Pons (tissue), 1 donor: ENCODE measurements at regions not wholly inside any gene's neighbourhood (a gene's known extent, or its start where the extent isn't known, plus 50 kb on each side); places are given as distances from the start of the nearest gene placed in this dataset.

Source experiments
- DNase-seq: peaks from one replicate; pipeline ENCODE4 v3.0.0-alpha.2; 2016; ENCODE audit warnings: low spot score

DNA sequence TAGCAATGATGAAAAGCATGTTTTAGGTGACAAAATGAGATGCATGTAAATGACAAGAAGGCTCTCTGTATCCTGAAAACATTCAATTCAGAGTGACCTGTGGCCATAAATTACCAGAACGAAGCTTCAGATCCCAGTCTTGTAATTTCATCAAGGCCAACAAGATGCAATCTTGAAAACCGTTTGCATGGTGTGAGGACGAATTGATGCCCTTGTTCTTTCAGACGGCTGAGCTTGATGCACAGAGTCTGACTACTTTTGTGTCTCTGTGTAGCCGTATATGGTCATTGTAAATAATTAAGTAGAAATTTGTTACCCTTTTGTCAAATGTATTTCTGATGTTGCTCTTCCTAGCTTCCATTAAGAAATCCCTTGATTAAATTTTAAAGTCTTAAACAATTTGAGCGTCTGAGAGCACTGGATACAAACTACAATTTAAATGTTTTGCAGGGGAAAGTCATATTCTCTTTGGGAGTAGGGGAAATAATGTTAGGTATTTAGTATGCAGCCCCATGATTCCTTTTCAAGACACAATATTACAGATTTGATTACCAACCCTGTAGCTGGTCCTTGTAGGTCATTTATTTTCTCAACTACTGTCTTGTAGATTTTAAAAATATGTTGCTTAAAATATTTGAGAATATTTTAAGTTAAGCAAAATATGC lies 125.8 kb upstream of the PCDH9 start:
- no peak for DNase-seq

DNA sequence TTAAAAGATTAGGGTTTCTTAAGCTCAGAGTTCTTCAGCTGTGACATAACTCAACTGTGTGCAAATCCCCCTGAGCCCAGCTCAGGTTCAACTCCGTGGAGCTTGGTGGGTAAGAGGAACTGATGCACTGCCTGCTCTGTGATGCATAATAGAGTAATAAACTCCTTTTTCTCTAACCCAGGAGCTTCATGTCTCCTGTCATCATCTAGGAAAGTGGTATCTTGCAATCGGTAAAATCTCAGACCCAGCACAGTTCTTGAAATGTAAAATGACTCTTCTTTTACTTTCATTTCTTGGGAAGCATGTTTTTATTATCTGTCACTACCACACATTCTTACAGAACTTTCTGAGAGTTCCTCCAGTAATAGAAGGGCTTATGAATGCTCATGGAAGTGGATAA lies 123.8 kb upstream of the PCDH9 start:
- DNase-seq = no peak

DNA sequence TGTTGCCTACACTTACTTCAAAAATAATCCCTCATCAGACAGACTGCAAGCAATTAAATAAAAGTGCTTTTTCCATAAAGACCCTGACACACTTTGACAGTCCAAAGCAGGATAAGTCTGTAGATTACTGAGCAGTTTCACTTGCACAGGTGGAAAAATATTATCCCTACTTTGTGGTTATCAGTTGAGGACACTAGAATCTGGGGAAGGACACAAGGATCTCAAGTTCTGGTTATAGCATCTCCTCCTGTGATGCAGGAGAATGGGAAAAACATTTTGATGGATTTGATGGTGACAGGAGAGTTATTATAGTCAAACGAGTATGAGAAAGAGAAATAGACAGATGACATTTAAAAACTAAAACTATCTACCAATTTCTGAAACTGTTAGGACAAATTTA lies 122.9 kb upstream of the PCDH9 start:
- DNase-seq = no peak

DNA sequence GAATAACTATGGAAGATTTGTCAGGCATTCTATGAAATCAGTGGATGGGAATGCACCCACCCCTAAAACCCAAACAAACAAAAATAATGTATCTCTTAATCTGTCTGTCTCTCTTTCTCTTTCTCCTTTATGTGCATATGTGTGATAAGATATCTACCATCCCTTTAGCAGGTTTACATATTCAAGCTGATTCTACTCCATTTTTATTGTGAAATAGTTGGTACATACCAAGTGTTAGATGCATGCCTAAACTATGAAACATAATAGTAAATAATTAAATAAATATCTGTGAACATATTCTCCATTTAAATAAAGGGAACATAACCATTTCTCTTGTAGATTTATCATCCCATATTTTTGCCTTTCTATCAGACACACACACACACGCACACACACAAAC lies 121.8 kb upstream of the PCDH9 start:
- DNase-seq = no peak

DNA sequence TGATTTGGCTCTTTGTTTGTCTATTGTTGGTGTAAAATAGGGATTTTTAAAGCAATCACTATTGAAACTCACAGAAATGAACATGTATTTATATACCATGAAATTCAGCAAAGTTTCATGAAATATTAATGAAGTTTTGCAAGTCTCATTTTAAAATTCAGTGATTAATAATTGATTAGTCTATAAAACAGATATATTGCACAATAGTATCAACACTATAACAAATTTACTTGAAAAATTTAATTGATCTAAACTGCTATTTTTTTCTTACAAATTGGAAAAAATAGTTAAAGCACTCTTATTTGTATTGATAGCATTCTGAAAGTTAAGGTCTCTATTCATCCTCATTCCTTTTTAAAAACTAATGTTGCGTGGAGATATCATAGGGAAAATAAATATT lies 121.0 kb upstream of the PCDH9 start:
- no peak for DNase-seq

DNA sequence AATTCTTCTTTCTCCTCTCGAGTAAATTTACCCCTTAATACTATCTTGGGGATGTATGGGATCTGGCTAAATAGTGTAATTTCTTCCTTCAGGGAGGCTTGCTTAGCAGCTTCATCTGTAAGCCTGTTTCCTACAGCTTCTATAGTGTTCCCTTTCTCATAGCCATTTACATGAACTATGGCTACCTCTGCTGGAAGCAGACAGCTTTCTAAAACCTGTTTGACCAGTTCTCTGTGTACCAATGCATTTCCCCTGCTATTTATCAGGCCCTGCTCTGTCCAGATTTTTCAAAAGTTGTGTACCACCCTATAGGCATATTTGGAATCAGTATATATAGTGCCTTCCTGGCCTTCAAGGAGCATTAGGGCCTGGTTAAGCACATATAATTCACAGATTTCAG lies 113.6 kb upstream of the PCDH9 start:
- DNase-seq = no peak

DNA sequence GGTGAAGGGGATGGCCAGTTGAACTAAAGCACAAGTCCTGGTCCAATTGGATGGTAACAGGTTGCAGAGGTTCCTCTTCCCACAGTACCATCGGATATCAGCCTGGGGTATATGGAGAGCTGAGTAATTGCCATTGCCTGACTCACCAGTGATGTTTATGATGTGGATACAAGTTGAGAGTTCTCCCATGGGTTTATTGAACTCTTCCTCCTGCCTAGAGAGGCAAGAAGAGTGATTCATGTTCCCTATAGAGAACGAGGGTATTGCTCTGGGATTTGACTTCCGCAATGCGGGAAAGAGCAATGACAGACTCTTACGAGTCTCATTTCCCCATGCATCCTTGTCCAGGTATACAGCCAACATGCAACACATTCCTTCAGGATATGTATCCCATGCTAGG lies 111.3 kb upstream of the PCDH9 start:
- DNase-seq = no peak

DNA sequence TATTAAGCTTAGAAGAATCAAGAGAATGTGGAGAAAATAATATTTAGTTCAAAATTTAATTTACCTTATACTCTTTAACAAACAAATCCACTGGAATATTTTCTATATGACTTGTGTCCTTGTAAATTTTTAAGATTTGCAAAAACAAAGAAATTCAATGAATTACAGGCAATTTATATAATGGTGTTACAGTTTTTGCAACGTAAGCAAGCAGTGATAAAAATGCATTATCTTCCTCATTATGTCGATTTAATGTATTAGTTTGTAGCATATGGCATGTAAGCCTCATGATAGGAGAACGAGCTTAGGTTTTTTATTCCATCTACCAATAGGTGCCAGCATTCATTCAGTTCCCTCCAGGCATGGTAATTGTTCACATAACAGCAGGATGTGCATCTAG lies 100.0 kb upstream of the PCDH9 start:
- DNase-seq = no peak

DNA sequence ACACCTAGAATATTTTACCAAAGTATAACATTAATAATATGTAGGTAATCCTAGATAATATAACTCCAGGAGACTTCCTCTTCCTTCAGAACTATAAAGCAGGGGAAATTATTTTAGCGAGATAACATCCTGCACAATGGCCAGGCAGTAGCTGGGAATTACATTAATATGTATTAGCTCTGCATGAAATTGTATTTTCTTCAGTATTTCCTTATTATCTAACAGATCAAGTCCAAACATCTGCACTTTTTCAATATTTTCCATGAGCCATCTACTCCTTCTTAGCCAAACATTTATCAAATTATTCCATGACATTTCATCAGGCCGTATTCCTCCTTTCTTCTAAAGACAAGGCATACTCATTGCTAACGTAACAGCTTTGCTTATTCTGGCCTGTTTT lies 98.8 kb upstream of the PCDH9 start:
- no peak for DNase-seq

DNA sequence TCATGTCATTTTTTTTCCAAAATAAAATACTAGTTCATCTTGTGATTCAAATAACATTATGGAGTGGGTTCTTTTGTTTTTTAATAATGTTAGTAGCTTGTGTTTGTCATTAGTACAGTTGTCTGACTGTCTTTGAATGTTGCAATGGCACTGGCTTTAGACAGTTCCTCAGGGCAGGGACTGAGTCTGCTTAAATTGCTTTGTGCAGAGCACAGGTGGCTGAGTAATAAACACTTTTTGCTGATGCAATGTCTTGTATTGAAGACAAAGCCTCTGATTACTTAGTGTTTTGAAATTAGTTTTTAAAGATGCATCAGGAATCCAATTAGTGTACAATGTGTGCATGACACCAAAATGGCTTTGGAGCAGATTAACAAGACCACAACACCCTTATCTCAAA lies 88.7 kb upstream of the PCDH9 start:
- DNase-seq = no peak

DNA sequence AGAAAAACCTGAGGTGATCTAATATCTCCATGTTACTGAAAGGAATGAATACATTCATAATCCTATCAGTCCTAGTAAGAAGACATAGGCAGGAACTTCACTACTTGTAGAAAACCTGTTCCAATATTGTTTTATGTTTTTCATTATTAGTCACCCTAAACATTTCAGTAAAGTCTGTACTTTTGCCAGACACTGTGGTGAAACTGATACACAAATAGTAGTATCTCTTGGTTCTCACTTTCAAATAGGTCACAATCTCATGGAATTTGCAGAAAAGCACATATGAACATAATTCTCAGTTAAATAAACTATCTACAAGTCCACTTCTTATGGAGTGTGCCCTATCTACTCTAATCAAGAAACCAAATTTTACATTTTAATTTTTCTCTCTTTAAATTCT lies 88.3 kb upstream of the PCDH9 start:
- no peak for DNase-seq

DNA sequence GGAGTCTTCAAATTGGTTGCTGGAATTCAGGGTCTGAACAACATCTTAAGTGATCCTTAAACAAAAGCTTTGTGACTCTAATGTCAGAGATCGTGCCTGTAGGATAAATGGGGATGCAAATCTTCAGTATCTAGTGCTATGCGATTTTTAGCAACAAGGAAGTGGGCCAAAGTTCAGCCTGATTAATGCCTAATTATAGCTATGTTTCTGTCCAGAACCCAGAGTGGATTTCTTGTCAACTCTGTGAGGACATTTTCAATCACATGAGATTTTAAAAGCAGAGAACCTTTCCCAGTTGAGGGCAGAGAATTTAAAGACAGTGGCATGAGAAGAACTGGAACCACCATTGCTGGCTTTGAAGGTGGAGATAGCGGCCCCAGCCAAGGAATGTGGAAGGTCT lies 84.3 kb upstream of the PCDH9 start:
- DNase-seq = no peak

DNA sequence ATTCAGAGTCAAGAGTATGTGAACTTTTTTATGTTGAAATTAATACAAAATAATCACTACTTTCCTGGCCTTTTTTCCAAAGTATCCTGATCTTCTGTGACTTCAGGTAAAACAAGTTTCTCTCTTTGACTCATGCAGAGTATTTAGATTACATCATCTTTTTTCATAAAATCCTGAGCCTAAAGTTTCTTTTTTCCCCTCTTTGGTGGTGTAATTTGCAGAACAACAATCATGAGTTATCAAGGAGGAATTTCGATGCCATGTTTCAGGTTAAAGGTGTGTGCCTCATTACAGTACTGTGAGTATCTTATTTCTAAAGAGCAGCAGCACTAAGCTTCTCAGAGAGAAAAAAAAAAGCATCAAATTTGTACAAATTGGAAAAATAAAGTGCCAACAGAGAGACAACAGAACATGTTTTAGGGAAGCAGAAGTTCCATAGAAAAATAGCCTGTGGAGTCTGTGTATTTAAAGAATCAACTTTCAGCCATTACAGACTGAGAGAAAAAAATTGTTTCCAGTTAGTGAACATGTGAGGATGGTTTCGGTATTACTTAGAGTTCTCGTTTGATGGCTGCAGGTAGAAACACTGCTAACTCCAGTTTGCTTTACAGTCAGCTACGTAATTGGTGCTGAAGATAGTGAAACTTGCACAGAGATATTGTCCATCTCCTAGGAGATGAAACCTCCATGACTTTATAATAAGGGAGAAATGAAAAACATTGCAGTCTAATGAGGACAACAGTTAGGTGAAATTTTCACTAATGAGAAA lies 78.1 kb upstream of the PCDH9 start:
- no peak for DNase-seq

DNA sequence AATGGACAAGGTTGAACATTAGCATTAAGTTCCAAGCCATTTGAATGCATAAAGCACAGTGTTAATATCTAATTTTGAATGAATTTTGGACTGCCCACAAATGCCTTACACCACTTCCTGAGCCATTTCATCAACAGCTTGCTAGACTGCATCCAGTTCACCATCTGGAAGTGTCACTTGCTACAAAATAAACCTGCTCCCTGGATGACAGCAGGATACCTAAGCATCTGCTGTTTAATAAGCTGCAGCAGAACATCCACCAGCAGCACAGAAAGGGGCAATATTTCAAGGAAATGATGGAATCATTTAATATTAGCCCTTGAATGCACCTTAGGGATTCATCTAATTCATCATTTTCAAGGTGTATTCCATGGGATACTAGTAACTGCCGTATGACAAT lies 76.6 kb upstream of the PCDH9 start:
- DNase-seq = peak; percentile 24

DNA sequence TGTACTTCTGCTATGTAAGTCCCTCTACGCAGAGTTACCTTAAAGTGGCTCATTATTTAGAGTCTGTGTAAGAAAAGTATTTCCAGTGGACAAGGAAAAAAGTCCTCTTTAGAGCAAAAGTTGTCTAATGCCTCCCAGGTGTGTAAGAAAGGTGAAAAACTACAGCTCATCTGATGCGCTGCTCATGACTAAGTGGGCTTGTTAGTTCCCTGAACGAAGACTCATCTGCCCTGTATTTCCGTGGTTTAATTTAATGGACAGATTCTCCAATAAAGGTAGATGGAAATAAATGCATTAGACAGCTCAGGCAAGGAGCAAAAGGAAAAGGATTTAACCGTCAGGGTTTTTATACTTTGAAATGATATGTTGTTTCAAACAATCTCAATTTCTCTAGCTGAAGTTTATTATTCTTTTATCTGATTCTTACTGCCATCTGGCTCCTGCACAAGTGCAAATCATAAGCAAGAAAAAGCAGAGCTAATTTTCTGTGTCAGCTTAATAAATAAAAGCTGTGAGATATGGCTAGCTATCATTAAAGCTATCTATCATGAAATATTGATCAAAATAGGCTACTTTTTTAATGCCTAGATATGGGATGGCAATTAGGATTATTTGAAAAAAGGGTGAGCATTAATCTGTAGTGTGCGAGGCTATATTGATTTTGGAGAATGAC lies 73.7 kb upstream of the PCDH9 start:
- no peak for DNase-seq

DNA sequence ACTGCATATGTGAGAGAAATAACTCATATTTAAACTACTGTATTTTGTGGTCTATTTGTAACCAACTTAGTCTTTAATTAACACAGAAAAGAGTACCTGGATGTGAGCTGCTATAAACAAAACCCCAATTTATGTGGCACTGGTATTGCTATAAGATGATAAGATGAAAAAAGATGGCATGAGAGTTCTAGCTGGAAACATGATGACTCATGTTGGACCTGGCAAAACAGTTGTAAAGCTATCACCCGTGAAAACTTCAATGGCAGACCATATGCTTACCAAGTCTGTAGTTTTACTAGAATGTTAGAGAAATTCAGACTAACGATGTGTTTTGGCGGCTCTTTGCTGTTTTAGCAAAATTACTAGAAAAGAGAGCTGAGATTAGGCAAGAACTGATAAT lies 69.6 kb upstream of the PCDH9 start:
- no peak for DNase-seq

DNA sequence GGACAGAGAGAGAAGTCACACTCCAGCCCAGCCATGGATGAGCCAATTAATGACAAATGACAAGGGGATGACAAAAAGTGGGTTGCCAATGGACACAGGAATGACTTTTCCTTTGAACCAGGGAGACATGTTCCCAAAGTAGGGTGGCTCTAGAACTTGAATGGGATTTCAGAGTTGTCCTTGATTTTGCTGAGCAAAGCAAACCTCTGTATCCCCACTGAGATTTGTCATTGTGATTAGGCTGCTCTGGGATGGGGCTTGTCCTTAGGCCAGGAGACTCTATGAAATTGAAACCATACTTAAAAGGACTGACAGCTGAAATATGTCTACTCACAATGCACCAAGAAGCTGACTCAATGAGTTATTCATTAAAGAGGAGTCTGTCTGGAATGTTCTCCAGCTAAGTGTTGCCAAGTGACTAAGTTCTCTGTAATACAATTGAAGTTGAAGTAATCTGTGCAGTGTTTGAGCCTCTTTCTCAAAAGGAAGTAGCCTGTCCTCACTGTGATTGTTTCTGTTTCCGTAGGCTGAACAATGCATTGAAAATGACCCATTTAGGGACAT lies 69.0 kb upstream of the PCDH9 start:
- no peak for DNase-seq

DNA sequence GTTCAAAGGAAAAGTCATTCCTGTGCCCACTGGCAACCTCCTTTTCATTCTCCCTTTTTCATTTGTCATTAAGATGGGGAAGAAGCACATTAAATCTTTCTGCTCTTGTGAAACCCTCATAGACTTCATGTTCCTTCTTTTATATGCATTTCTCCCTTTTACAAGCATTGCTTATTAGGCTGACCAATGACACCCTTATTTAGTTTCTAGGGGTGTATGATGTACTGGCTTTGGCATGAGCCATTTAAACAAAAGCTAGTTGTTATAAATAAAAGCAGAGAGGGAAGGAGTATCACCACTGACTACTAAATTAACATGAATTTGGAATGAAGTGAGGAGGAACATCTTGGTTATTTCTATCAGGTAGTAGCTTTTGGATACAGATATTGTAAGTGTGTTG lies 68.2 kb upstream of the PCDH9 start:
- no peak for DNase-seq

DNA sequence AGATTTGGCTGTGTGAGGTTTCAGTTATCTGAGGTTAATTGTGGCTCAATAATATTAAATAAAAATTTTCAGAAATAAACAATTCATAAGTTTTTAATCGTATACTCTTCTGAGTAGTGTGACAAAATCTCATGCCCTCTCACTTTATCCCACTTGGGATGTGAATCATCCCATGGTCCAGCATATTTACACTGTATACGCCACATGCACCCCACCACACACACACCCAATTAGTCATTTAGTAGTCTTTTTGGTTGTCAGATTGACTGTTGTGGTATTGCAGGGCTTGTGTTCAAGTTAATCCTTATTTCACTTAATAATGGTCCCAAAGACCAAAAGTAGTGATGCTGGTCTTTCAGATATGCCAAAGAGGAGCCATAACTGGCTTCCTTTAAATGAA lies 66.4 kb upstream of the PCDH9 start:
- no peak for DNase-seq

DNA sequence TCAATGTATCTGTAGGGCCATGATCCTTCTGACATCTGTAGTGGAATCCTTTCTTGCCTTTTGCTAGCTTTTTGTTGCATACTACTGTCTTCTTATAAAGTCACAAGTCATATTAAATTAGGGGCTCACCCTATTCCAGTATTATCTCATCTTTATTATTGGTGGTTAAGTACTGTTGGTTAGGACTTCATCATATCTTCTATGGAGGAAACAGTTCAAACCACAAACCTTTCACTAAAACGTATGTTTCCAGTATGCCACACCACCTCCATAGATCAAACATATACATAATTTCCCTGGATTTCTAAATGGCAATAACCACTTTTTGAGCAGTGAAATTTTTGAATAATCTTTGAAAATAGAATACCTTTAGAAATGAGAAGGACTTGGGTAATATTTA lies 62.8 kb upstream of the PCDH9 start:
- DNase-seq = no peak

DNA sequence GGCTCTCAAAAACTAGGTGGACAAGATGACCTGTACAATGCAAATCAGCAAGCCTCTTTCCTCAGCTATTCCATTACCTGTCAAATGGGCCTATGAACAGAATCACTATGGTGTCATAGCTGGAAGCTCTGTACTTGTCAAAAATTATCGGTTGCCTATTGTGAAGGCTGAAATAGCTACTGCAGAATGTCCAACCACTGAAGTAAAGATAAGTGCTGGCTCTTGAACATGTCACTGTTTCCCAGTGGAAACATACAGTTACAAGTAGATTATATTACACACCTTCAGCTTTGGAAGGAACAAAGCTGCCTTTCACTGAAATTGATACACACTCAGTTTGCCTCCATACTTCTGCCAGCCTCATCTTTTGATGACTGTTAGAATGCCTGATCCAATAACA lies 55.5 kb upstream of the PCDH9 start:
- no peak for DNase-seq

DNA sequence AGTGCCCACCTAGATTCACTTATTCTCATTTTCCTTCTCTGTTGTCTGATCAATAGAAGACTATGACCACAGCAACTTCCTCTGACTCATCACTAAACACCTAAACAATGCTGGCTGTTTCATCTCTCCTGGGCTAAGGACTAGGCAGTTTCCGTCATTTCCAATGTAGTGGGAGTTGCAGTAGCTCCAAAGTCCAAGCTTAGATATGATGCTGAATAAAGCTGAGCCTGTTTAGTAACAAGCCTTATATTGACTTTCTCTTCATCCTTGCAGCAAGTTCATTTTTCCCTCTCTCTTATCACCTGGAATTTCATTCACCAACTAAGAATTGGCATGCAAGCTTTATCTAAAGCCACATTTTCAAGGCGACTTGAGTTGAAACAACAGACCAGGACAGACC lies 53.5 kb upstream of the PCDH9 start:
- no peak for DNase-seq

DNA sequence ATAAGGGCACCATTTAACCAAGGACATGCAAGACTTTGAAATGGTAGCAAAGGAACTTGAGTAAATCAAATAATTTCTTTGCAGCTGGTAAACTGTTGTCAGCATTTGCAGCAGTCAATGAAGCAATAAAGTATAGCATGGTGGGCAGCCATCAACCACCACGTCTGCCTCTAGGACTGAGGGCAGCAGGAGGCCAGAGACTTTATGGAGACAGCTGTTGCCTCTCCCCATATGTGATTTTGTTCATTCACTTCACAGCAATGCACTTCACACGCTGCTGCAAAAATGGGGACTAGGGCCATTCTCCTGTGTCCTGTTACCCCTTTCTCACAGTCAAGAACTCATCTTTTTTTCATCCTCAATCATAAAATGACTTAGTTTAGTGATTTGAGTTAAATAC lies 51.3 kb upstream of the PCDH9 start:
- DNase-seq = no peak
